ENCODE measurements at regions not wholly inside any gene's neighbourhood (a gene's known extent, or its start where the extent isn't known, plus 50 kb on each side); places are given as distances from the start of the nearest gene placed in this dataset.

- TF ChIP-seq CTCF (tag by site-specific recombination; IDR thresholded peaks at IDR 0.05) (no peak), HIC1 (tag by site-specific recombination; IDR thresholded peaks at IDR 0.05) (no peak), ZNF518A (tag by site-specific recombination; conservative IDR thresholded peaks at IDR 0.05; ENCODE audit: low read depth) (no peak), PATZ1 (tag by site-specific recombination; IDR thresholded peaks at IDR 0.05) (no peak), ZNF114 (tag by site-specific recombination; IDR thresholded peaks at IDR 0.05) (no peak), ZBTB11 (tag by site-specific recombination; conservative IDR thresholded peaks at IDR 0.05; ENCODE audit: low read depth) (no peak), SALL2 (tag by site-specific recombination; IDR thresholded peaks at IDR 0.05; ENCODE audit: borderline replicate concordance) (no peak)
Measured at GRCh38 chr20:29762620-29763019, 1494.8 kb upstream of the DEFB115 start.
